Smooth muscle cell (in vitro differentiated cells): ENCODE measurements at regions not wholly inside any gene's neighbourhood (a gene's known extent, or its start where the extent isn't known, plus 50 kb on each side); places are given as distances from the start of the nearest gene placed in this dataset.

Experiments
- DNase-seq: peaks from one replicate; lab custom pipeline; 2025; ENCODE audit not compliant: unreplicated experiment; lab: John Stamatoyannopoulos, UW
- H2AFZ ChIP-seq: fragments of 200-600 bp; sonication (generic); 2 replicates; pipeline ENCODE4 v1.6.0; 2016; ENCODE audit warnings: antibody characterized with exemption, low read depth, mild to moderate bottlenecking
- H3F3A ChIP-seq: fragments of 200-600 bp; sonication (generic); 2 replicates; pipeline ENCODE4 v1.6.0; 2017; ENCODE audit warnings: antibody characterized with exemption, low read depth
- H3K27ac ChIP-seq: fragments of 200-600 bp; sonication (generic); 2 replicates; pipeline ENCODE4 v1.5.1; 2016; ENCODE audit warnings: low read depth, mild to moderate bottlenecking
- H3K27me3 ChIP-seq: fragments of 200-600 bp; sonication (generic); 2 replicates; pipeline ENCODE4 v1.6.1; 2016; ENCODE audit warnings: low read depth, mild to moderate bottlenecking
- H3K36me3 ChIP-seq: fragments of 200-600 bp; sonication (generic); 2 replicates; pipeline ENCODE4 v1.5.1; 2016; ENCODE audit warnings: low read depth
- H3K4me1 ChIP-seq: fragments of 200-600 bp; sonication (generic); 2 replicates; pipeline ENCODE4 v1.5.1; 2016; ENCODE audit warnings: low read depth
- H3K4me2 ChIP-seq: fragments of 200-600 bp; sonication (generic); 2 replicates; pipeline ENCODE4 v1.6.0; 2016; ENCODE audit warnings: mild to moderate bottlenecking
- H3K4me3 ChIP-seq: fragments of 200-600 bp; sonication (generic); 2 replicates; pipeline ENCODE4 v1.5.1; 2016; ENCODE audit warnings: mild to moderate bottlenecking
- H3K79me2 ChIP-seq: fragments of 200-600 bp; sonication (generic); 2 replicates; pipeline ENCODE4 v1.6.0; 2016; ENCODE audit warnings: low read depth, mild to moderate bottlenecking
- H3K9ac ChIP-seq: fragments of 200-600 bp; sonication (generic); 2 replicates; pipeline ENCODE4 v1.6.0; 2016; ENCODE audit warnings: low read depth
- H3K9me3 ChIP-seq: fragments of 200-600 bp; sonication (generic); replicated peaks from 2 replicates; pipeline ENCODE4 v1.5.1; 2016; ENCODE audit warnings: low read depth
- H4K20me1 ChIP-seq: fragments of 200-600 bp; sonication (generic); 2 replicates; pipeline ENCODE4 v1.6.0; 2016; ENCODE audit warnings: low read depth
- WGBS: methylation state at CpG from one replicate; pipeline ENCODE4 v1.1.7; 2016; ENCODE audit warnings: low lambda C conversion rate; 5-methylcytosine and 5-hydroxymethylcytosine counted together
- TF ChIP-seq, protein P1 (sequence below): fragments of 200-600 bp; sonication (generic); IDR thresholded peaks from 2 replicates; pipeline ENCODE4 v1.5.1; 2017; ENCODE audit warnings: borderline replicate concordance, mild to moderate bottlenecking, antibody characterized with exemption; ENCODE audit not compliant: insufficient read depth, poor library complexity, severe bottlenecking

DNA sequence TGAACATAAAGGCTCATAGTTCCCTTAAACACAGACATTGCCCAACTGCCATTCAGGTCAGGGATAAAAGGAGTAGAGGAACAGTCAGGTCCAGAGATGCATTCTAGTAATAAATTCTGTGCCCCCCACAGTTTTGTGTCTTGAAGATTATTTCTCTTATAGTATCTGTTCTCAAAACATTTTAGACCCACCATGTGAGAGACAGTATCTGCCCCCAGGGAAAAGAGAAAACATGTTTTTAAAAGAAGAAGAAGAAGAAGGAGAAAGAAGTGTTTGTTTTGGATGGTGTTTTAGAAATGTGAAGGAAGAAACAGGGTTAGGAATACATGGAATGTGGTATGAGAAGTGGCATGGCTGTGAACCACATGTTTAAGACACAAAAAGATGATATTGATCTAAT, 629.6 kb upstream of the EPHA7 start:
- H3K9me3 ChIP-seq = no peaks in the 10 kb centered on the region
- H3K9ac ChIP-seq = no peak overlapping the region
- no peak overlapping the region for H3K27ac ChIP-seq
- H3F3A ChIP-seq = no peaks in the 10 kb centered on the region
- H4K20me1 ChIP-seq = no peaks in the 10 kb centered on the region
- DNase-seq = no peak
- no peaks in the 10 kb centered on the region for H3K27me3 ChIP-seq
- no peak overlapping the region for H3K4me2 ChIP-seq
- no peaks in the 10 kb centered on the region for H3K79me2 ChIP-seq
- TF ChIP-seq, protein P1, sequence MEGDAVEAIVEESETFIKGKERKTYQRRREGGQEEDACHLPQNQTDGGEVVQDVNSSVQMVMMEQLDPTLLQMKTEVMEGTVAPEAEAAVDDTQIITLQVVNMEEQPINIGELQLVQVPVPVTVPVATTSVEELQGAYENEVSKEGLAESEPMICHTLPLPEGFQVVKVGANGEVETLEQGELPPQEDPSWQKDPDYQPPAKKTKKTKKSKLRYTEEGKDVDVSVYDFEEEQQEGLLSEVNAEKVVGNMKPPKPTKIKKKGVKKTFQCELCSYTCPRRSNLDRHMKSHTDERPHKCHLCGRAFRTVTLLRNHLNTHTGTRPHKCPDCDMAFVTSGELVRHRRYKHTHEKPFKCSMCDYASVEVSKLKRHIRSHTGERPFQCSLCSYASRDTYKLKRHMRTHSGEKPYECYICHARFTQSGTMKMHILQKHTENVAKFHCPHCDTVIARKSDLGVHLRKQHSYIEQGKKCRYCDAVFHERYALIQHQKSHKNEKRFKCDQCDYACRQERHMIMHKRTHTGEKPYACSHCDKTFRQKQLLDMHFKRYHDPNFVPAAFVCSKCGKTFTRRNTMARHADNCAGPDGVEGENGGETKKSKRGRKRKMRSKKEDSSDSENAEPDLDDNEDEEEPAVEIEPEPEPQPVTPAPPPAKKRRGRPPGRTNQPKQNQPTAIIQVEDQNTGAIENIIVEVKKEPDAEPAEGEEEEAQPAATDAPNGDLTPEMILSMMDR = no peak
- no peak overlapping the region for H2AFZ ChIP-seq
- no peaks in the 10 kb centered on the region for H3K36me3 ChIP-seq
- no peak overlapping the region for H3K4me3 ChIP-seq
- H3K4me1 ChIP-seq = peaks cover 44% of the 10 kb centered on the region

DNA sequence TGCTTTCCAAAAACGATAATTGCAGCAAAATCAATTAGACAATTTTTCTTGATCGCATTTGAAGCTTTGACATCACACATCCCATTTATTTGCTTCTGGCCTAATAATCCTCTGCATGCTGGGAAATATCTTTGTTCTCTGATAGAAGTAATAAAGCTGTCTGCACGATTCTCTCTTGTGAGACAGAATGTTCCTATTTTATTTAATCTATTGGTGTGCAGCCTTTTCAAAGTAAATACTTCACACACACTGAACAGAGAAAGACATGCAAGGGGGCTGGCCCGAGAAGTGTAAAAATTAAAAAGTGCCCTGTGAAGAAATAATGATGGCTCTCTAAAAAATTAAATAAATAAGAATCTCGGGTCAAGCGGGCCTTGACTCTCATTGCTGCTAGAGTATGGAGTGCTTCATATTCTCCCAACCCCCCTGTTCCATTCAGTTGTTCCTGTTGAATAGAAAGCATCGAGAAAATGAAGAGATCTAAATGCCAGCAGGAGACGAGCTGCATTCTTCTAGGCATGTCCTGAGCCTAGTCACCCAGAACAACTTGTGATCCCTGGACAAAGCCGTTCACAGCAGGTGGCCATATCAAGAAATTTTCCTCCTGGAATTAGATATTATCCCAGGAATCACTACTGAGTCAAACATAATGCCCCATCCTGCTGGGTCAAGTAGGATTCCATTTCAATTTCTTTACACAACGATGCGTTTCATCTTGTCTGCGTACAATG, 625.9 kb upstream of the EPHA7 start:
- H4K20me1 ChIP-seq = no peaks in the 10 kb centered on the region
- no peak overlapping the region for H3K27ac ChIP-seq
- peak overlapping the region; percentile 15 for H3K4me2 ChIP-seq
- no peak for DNase-seq
- H3F3A ChIP-seq = no peaks in the 10 kb centered on the region
- TF ChIP-seq, protein P1 = no peak
- H3K27me3 ChIP-seq = no peaks in the 10 kb centered on the region
- H3K9me3 ChIP-seq = no peaks in the 10 kb centered on the region
- H3K4me1 ChIP-seq = peaks cover 59% of the 10 kb centered on the region
- H3K4me3 ChIP-seq = no peak overlapping the region
- H3K36me3 ChIP-seq = no peaks in the 10 kb centered on the region
- H3K9ac ChIP-seq = no peak overlapping the region
- H3K79me2 ChIP-seq = no peaks in the 10 kb centered on the region
- WGBS = 69% methylated on average over 12 of the region's 12 CpGs
- H2AFZ ChIP-seq = peak overlapping the region; percentile 46

DNA sequence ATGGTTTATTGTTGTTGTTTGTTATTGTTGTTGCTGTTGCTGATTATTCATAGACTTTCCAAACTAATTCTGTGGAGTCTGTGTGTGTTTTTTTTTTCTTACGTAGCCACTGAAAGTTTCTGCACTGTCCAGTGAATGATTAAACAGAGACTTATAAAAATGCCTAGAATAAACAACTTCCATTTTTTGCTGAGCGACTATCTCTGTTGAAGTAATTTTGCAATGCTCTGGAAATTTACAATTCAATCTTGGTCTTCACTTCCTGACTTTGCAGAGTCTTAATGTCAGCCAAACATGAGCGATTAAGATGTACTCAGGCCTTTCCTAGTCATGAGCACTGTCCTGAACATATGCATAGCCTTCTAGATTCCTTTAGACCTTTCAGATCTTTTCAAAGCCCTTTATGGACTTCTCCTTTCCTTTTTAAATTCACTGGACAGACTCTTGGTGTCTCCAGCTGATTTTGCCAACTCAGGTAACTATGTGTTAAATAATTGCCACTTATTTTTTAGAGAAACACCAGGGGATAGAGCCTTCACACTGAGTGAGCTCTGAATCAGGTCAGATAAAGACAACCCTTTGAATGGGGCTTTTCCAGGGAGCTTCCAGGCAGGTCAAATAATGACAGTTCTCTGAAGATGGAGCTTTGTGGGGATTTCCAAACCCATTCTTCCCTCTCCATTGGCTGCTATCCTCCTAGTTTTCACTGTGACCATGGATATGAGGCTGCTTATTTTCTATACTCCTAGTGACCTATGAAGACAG, 622.8 kb upstream of the EPHA7 start:
- 26% methylated on average over 3 of the region's 3 CpGs for WGBS

More for the DNA sequence above, 622.8 kb upstream of the EPHA7 start:
- Histone ChIP-seq H3K27ac (peak overlapping the region; percentile 45), H3K36me3 (no peaks in the 10 kb centered on the region), H3K4me1 (peaks cover 46% of the 10 kb centered on the region), H3K27me3 (no peaks in the 10 kb centered on the region), H3F3A (no peaks in the 10 kb centered on the region), H3K9me3 (no peaks in the 10 kb centered on the region), H4K20me1 (no peaks in the 10 kb centered on the region), H3K4me2 (peak overlapping the region; percentile 48), H3K4me3 (no peak overlapping the region), H3K79me2 (no peaks in the 10 kb centered on the region), H2AFZ (peak overlapping the region; percentile 70), H3K9ac (no peak overlapping the region)
- TF ChIP-seq, protein P1 = no peak
- DNase-seq = no peak
